ENCODE measurements at regions not wholly inside any gene's neighbourhood (a gene's known extent, or its start where the extent isn't known, plus 50 kb on each side); places are given as distances from the start of the nearest gene placed in this dataset.
"Not testable (repeated sequence)": the region's sequence is repeated elsewhere in the genome, so short reads cannot be mapped to it uniquely, and the experiment has no call there.

DNA sequence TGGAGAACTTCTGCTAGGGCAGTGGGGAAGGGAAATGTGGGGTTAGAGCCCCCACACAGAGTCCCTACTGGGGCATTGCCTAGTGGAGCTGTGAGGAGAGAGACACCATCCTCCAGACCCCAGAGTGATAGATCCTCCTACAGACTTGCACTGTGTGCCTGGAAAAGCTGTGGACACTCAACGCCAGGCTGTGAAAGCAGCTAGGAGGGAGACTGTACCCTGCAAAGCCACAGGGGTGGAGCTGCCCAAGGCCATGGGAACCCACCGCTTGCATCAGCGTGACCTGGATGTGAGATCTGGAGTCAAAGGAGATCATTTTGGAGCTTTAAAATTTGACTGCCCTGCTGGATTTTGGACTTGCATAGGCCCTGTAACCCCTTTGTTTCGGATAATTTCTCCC is 69.4 kb upstream of the GRIN3A start:
- not testable (repeated sequence) for TF ChIP-seq POLR2AphosphoS5 (IDR thresholded peaks at IDR 0.05; ENCODE audit: borderline replicate concordance, low read depth, low read length); EZH2 (IDR thresholded peaks at IDR 0.05); FOXP2 (optimal IDR thresholded peaks at IDR 0.05; ENCODE audit: control extremely low read depth, extremely low read length, insufficient read depth)

Measured in SK-N-MC (cell line).